Choroid plexus epithelial cell (primary cell): ENCODE measurements at regions not wholly inside any gene's neighbourhood (a gene's known extent, or its start where the extent isn't known, plus 50 kb on each side); places are given as distances from the start of the nearest gene placed in this dataset.

Experiments used
- DNase-seq: peaks from one replicate; pipeline ENCODE4 v3.0.0-alpha.2; 2010; ENCODE audit warnings: low read depth
- H3K4me3 ChIP-seq: 2 replicates; pipeline ENCODE4 v1.5.1; 2011; ENCODE audit warnings: low read depth, mild to moderate bottlenecking, control low read depth, low read length, moderate library complexity
- TF ChIP-seq, protein P1 (sequence below): conservative IDR thresholded peaks from 2 replicates; pipeline ENCODE4 v1.5.1; 2011; ENCODE audit warnings: low read depth, mild to moderate bottlenecking, control low read depth, inconsistent platforms, low read length, moderate library complexity

DNA sequence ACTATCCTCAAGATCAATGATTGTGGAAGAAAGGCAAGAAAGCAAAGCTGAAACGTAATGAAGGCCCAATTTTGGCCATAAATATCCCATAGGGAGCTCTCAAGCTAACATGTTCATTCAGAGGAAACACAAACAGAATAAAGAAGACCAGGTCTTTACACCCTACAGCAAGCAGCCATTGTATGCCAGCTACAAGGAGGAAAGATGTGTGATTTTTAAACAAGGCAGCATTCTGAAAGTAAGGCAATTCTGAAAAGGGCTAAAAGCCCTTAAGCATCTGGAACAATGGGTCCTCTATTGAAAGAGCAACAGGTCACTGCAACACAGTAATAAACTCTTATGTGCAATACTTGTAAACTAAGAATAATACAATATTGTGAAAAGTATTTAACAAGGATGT is 1002.4 kb downstream of the SLITRK1 start:
- no peak overlapping the region for H3K4me3 ChIP-seq
- TF ChIP-seq, protein P1, sequence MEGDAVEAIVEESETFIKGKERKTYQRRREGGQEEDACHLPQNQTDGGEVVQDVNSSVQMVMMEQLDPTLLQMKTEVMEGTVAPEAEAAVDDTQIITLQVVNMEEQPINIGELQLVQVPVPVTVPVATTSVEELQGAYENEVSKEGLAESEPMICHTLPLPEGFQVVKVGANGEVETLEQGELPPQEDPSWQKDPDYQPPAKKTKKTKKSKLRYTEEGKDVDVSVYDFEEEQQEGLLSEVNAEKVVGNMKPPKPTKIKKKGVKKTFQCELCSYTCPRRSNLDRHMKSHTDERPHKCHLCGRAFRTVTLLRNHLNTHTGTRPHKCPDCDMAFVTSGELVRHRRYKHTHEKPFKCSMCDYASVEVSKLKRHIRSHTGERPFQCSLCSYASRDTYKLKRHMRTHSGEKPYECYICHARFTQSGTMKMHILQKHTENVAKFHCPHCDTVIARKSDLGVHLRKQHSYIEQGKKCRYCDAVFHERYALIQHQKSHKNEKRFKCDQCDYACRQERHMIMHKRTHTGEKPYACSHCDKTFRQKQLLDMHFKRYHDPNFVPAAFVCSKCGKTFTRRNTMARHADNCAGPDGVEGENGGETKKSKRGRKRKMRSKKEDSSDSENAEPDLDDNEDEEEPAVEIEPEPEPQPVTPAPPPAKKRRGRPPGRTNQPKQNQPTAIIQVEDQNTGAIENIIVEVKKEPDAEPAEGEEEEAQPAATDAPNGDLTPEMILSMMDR, result no peak
- no peak for DNase-seq

DNA sequence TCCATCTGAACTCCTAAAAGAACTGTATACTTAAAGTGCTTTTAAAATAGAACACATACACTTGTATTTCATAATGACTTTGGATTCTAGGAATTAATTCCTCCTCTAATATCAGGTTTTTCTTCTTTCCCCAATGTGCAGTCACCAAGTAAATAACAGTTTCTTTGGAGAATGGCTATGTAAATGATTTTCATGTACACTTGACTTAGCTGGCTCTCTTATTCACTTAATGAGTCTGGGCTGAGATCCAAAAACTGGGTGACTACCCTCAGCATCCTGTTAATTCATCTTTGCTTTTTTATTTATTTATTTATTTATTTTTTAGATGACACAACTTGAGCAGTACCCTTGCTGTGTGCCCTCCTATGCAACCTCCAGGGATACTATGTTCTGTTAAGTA is 1003.7 kb downstream of the SLITRK1 start:
- DNase-seq, result no peak
- TF ChIP-seq, protein P1, result no peak
- H3K4me3 ChIP-seq, result no peak overlapping the region

DNA sequence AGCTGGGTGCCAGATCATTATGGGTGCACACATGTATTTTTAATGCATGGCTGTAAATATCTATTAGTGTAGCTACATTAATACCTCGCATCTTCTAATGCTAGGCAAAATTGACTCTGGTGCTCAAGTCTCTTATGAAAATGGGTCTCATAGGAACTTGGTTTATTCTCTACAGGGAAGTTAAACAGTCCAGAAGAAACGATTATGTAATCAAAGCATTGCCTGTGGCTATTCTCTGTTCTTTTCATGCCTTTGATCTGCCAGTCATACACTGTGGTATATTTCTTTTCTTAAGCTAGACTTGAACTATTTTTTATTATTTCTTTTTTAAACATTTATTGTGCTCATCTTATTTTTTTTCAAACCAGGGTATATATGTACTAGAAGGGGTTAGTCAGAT is 1015.0 kb downstream of the SLITRK1 start:
- TF ChIP-seq, protein P1, result no peak
- no peak for DNase-seq
- no peak overlapping the region for H3K4me3 ChIP-seq

DNA sequence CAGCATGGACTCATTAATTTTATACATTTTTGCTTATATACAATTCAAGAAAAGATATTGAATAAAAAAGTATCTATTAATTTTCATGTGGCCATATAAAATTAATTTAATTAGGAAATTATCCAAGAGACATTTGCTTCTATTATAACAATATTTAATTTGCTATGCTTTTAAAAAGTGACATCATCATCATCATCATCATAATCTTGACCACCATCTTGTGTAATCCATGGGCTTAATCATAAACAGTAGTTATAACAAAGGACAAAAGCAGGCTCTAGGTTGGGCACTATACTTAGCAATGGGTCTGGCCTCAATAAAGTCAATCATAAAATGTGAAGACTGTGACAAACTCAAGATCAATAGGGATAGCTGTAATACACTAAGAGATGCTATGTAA is 1031.6 kb downstream of the SLITRK1 start:
- TF ChIP-seq, protein P1, result no peak
- no peak for DNase-seq

DNA sequence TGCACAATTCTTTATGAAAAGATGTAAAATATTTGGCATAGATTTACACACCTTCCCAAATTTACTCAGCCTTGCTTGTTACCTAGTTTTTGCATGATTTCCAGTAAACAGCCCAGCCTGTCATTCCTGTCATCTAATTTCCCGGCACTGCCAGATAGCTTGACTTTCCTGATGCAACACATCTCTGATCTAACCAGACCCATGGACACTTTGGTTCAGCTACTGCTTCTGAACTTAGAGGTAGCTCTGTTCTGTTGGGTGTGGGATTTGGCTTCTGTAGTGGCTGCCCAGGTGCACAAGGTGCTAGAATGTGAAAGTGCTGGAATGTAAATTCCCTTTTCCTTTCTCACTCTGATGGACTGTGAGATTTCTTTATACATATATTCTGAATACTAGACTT is 1033.5 kb downstream of the SLITRK1 start:
- no peak for DNase-seq
- no peak overlapping the region for H3K4me3 ChIP-seq
- TF ChIP-seq, protein P1, result no peak

More for the DNA sequence above, 1031.6 kb downstream of the SLITRK1 start:
- no peak overlapping the region for H3K4me3 ChIP-seq

DNA sequence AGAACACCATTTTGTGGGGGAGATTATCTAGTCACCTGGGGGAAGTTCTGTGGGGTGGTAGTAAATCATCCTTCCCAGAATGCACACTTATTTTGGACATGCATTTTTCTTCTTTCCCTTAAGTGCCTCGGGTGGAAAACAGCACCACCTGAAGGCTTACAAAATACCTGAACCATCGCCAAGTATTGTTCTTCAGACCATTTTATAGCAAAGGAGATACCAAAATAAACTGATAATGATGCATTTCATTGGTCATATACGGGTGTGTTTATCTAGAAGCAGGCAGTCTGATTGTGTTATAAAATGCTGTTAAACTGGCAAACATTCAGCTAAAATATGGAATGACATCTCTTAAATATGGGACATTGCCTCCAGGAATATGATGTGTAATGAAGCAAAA is 1034.7 kb downstream of the SLITRK1 start:
- no peak overlapping the region for H3K4me3 ChIP-seq
- DNase-seq, result peak; percentile 8
- TF ChIP-seq, protein P1, result peak; percentile 7

DNA sequence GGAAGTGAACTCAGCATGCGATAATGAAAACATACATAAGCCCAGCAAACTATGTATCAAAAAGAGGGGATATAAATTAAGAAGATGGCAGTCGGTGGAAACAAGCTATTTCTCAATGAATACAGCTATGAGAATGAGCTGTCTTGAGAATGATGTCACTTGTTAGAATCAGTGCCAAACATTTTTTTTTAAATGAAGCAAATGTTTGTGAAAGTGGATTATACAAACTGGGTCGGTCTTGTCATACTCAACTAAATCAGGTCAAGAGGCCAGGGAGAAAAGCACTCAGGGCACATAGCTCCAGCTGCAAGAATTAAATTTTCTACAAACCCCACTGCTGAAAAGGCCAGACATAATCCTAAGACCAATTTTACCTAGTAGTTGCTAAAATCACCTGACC is 1048.4 kb downstream of the SLITRK1 start:
- TF ChIP-seq, protein P1, result no peak
- no peak overlapping the region for H3K4me3 ChIP-seq
- peak; percentile 61 for DNase-seq
